Ishikawa (cell line): ENCODE measurements at regions not wholly inside any gene's neighbourhood (a gene's known extent, or its start where the extent isn't known, plus 50 kb on each side); places are given as distances from the start of the nearest gene placed in this dataset.

Experiments used
- CEBPB ChIP-seq: IDR thresholded peaks from 2 replicates; pipeline ENCODE4 v1.6.1; 2012
- CREB1 ChIP-seq: IDR thresholded peaks from 2 replicates; pipeline ENCODE4 v1.6.1; 2012; ENCODE audit warnings: low read depth
- EP300 ChIP-seq: IDR thresholded peaks from 2 replicates; pipeline ENCODE4 v1.6.1; 2012; ENCODE audit warnings: borderline replicate concordance
- MAX ChIP-seq: IDR thresholded peaks from 2 replicates; pipeline ENCODE4 v1.6.1; 2012
- TAF1 ChIP-seq: IDR thresholded peaks from 2 replicates; pipeline ENCODE4 v1.6.1; 2012; ENCODE audit warnings: low read depth, mild to moderate bottlenecking

GRCh38 chr10:130751106-130751840 is 560.2 kb downstream of the TCERG1L start:
- TF ChIP-seq MAX (no peak), CEBPB (no peak), EP300 (no peak), CREB1 (no peak), TAF1 (no peak)
